GM12873 (cell line): ENCODE measurements at regions not wholly inside any gene's neighbourhood (a gene's known extent, or its start where the extent isn't known, plus 50 kb on each side); places are given as distances from the start of the nearest gene placed in this dataset.

Experiments
- TF ChIP-seq, protein P1 (sequence below): IDR thresholded peaks from 2 replicates; pipeline ENCODE4 v1.5.1; 2012; ENCODE audit warnings: low read depth, mild to moderate bottlenecking, moderate library complexity, low read length, control low read depth; ENCODE audit not compliant: insufficient read depth; ENCODE audit errors: missing control alignments

- TF ChIP-seq, protein P1, sequence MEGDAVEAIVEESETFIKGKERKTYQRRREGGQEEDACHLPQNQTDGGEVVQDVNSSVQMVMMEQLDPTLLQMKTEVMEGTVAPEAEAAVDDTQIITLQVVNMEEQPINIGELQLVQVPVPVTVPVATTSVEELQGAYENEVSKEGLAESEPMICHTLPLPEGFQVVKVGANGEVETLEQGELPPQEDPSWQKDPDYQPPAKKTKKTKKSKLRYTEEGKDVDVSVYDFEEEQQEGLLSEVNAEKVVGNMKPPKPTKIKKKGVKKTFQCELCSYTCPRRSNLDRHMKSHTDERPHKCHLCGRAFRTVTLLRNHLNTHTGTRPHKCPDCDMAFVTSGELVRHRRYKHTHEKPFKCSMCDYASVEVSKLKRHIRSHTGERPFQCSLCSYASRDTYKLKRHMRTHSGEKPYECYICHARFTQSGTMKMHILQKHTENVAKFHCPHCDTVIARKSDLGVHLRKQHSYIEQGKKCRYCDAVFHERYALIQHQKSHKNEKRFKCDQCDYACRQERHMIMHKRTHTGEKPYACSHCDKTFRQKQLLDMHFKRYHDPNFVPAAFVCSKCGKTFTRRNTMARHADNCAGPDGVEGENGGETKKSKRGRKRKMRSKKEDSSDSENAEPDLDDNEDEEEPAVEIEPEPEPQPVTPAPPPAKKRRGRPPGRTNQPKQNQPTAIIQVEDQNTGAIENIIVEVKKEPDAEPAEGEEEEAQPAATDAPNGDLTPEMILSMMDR: no peak
Measured at GRCh38 chr5:68631884-68632283, 416.3 kb downstream of the PIK3R1 start.

DNA sequence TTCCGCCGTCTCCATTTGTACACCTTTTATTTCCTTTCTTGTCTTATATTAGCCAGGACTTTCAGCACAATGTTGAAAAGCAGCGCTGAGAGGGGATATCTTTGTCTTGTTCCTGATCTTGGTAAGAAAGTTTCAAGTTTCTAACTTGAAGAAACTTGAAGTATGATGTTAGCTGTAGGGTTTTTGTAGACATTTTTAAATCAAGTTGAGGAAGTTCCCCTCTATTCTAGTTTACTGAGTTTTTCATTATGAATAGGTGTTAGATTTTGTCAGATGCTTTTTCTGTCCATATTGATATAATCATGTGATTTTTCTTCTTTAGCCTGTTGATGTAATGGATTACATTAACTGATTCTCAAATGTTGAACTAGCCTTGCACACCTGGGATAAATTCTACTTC is 425.7 kb downstream of the PIK3R1 start:
- TF ChIP-seq, protein P1: no peak

- TF ChIP-seq, protein P1: no peak
Measured at GRCh38 chr5:68643064-68643463, 427.5 kb downstream of the PIK3R1 start.

DNA sequence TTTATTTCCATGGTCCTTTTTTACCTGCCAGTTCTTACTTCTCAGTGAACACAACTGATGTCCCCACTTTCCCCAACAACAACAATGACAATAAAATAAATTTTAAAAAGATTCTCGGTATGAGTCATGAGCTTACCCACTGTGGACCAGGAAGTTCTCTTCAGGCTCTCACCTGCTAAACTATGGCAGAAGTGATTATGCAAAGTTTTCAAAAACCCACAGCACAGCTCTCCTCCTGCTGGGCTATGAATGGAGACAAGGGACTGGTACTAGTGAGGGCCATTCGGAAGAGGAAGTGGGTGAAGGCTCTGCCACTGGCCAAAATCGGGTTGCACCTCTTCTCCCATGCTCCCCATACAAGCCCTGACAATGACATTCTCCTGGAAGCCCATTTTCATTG is 429.4 kb downstream of the PIK3R1 start:
- TF ChIP-seq, protein P1: no peak

DNA sequence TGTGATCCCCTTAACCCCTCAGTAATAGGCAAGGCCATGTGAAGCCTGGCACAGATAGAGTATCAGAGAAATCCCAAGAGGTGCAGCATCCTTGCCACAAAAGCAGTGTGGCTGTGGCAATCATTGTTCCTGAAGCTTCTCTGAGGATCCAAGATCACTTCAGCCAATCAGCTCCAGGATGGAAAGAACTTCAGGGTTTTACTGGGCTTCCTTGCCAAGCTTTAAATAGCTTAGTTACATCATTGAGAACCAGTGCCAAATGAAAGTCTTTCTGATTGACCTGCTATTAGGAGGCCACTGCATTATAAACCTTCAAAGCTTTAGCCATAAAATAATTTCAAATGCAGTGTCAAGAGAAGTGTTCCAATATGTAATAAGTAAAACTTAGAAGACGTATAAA is 430.6 kb downstream of the PIK3R1 start:
- TF ChIP-seq, protein P1: no peak

- TF ChIP-seq, protein P1: no peak
Measured at GRCh38 chr5:68647743-68648142, 432.2 kb downstream of the PIK3R1 start.

DNA sequence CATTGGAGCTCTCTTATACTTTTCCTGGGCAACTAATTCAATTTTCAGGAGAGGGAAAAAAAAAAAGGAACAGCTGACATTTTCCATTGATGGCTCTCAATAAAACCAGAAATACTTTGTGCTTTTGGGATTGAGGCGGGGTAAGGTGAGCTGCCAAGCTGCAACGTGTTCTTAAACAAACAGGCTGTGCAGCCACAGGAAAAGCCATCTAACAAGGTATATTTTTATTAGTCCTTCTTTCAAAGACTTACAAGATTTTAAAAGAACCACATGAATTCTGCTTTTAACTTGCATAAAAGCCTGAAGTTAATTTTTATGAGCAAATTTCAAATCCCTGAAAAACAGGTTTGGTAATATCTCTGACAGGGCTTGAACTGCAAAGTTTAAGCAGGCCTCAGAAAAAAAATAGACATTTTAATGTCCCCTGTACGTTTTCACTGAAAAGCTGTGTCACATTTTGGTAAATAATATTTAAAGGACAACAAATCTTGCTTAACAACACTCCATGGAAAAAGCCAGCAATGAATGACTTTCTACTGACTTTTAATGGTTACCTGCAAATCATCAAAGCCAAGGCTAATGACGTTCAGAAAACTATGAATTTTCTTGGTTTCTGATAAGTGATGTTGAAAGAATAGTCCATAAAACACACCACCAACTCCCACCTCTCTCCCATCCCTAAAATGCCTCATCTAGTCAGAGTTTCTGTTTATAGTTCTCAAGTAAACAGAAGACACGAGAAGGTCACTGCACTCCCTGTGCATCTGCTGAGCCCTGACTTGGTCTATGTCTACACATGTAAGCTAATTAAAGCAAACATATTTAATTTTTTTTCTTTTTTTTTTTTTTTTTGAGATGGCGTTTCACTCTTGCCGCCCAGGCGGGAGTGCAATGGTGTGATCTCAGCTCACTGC is 433.6 kb downstream of the PIK3R1 start:
- TF ChIP-seq, protein P1: no peak
